IMR-90 (cell line): ENCODE measurements at regions not wholly inside any gene's neighbourhood (a gene's known extent, or its start where the extent isn't known, plus 50 kb on each side); places are given as distances from the start of the nearest gene placed in this dataset.

ENCODE experiments used
- ATAC-seq: fragments of 200-7000 bp; cut with Tn5 transposase; 2 replicates; pipeline ENCODE4 v1.9.1; 2020; ENCODE audit warnings: low read depth, mild to moderate bottlenecking, moderate library complexity
- BruUV-seq: library from RNA; stranded (reverse); fragments of 400-500 nt; replicated peaks from 2 replicates; lab custom pipeline; 2021; lab: Mats Ljungman, UMichigan
- CTCF ChIA-PET: fragments of 300-600 bp; formaldehyde crosslinking; extraction: SDS; loops from one replicate; lab custom pipeline; 2021; ENCODE audit warnings: antibody characterized with exemption; lab: Yijun Ruan, JAX
- POLR2A ChIA-PET: fragments of 300-600 bp; sonication (Branson Sonifier 250); formaldehyde crosslinking; loops from one replicate; lab custom pipeline; 2022; ENCODE audit warnings: antibody characterized with exemption; ENCODE audit not compliant: unreplicated experiment; lab: Charles Lee
- DNase-seq: peaks from one replicate; pipeline ENCODE4 v3.0.0; 2013
- H2AFZ ChIP-seq: replicated peaks from 2 replicates; pipeline ENCODE3; 2013; ENCODE audit warnings: low read length, mild to moderate bottlenecking; ENCODE audit not compliant: poor library complexity
- H2AK5ac ChIP-seq: 2 replicates; pipeline ENCODE4 v1.6.1; 2013; ENCODE audit warnings: low read depth, low read length, inconsistent platforms
- H2AK9ac ChIP-seq: replicated peaks from 2 replicates; pipeline ENCODE3; 2013; ENCODE audit warnings: mild to moderate bottlenecking, low read depth, low read length, moderate library complexity; ENCODE audit not compliant: poor library complexity
- H2BK120ac ChIP-seq: 2 replicates; pipeline ENCODE4 v1.6.1; 2013; ENCODE audit warnings: low read depth, low read length, inconsistent platforms
- H2BK15ac ChIP-seq: 3 replicates; pipeline ENCODE4 v1.6.1; 2013; ENCODE audit warnings: low read depth, low read length, inconsistent platforms
- H2BK20ac ChIP-seq: 2 replicates; pipeline ENCODE4 v1.6.1; 2013; ENCODE audit warnings: low read depth, mild to moderate bottlenecking, inconsistent platforms, low read length, moderate library complexity
- H2BK5ac ChIP-seq: 2 replicates; pipeline ENCODE4 v1.6.1; 2013; ENCODE audit warnings: mild to moderate bottlenecking, low read depth, low read length, inconsistent platforms; ENCODE audit not compliant: poor library complexity, severe bottlenecking
- H3K14ac ChIP-seq: replicated peaks from 2 replicates; pipeline ENCODE4 v1.6.1; 2013; ENCODE audit warnings: low read depth, low read length, inconsistent platforms
- H3K18ac ChIP-seq: 2 replicates; pipeline ENCODE4 v1.6.1; 2013; ENCODE audit warnings: low read depth, low read length, control low read depth
- H3K23ac ChIP-seq: 2 replicates; pipeline ENCODE4 v1.6.1; 2013; ENCODE audit warnings: low read depth, low read length, inconsistent platforms
- H3K27ac ChIP-seq: 2 replicates; pipeline ENCODE4 v1.5.1; 2013; ENCODE audit warnings: mild to moderate bottlenecking, control low read depth, low read length; ENCODE audit not compliant: insufficient read depth
- H3K27me3 ChIP-seq: 2 replicates; pipeline ENCODE4 v1.6.1; 2013; ENCODE audit warnings: low read length; ENCODE audit not compliant: control insufficient read depth, insufficient read depth
- H3K36me3 ChIP-seq: 2 replicates; pipeline ENCODE4 v1.6.1; 2013; ENCODE audit warnings: low read length, mixed read lengths; ENCODE audit not compliant: control insufficient read depth, insufficient read depth
- H3K4ac ChIP-seq: 2 replicates; pipeline ENCODE4 v1.6.1; 2013; ENCODE audit warnings: low read depth, low read length, inconsistent platforms
- H3K4me1 ChIP-seq: 2 replicates; pipeline ENCODE4 v1.6.1; 2013; ENCODE audit warnings: low read length, mixed read lengths; ENCODE audit not compliant: control insufficient read depth, insufficient read depth
- H3K4me2 ChIP-seq: 2 replicates; pipeline ENCODE4 v1.6.1; 2013; ENCODE audit warnings: low read depth, mild to moderate bottlenecking, control low read depth, low read length, moderate library complexity
- H3K4me3 ChIP-seq: 2 replicates; pipeline ENCODE4 v1.5.1; 2013; ENCODE audit warnings: low read depth, mild to moderate bottlenecking, control low read depth, low read length, moderate library complexity; ENCODE audit not compliant: insufficient read depth
- H3K56ac ChIP-seq: 2 replicates; pipeline ENCODE4 v1.6.1; 2013; ENCODE audit warnings: low read length, inconsistent platforms; ENCODE audit not compliant: insufficient read depth; ENCODE audit errors: extremely low read depth
- H3K79me1 ChIP-seq, 2 experiments: 2 replicates each; pipeline ENCODE4 v1.6.1; 2013; ENCODE audit warnings: low read length in 2 of 2, inconsistent platforms in 1 of 2, low read depth in 1 of 2
- H3K9ac ChIP-seq: 2 replicates; pipeline ENCODE4 v1.6.1; 2013; ENCODE audit warnings: low read depth, low read length, control low read depth
- H3K9me1 ChIP-seq: 2 replicates; pipeline ENCODE4 v1.6.1; 2013; ENCODE audit warnings: low read length, inconsistent platforms; ENCODE audit not compliant: insufficient read depth
- H3K9me3 ChIP-seq: 2 replicates; pipeline ENCODE4 v1.6.1; 2013; ENCODE audit warnings: low read length; ENCODE audit not compliant: control insufficient read depth, insufficient read depth
- H4K20me1 ChIP-seq: 2 replicates; pipeline ENCODE4 v1.6.1; 2013; ENCODE audit warnings: low read length, inconsistent platforms; ENCODE audit not compliant: insufficient read depth
- H4K5ac ChIP-seq: 2 replicates; pipeline ENCODE4 v1.6.1; 2013; ENCODE audit warnings: mild to moderate bottlenecking, low read depth, low read length, control low read depth
- H4K8ac ChIP-seq, 2 experiments: 2 replicates each; pipeline ENCODE4 v1.6.1; 2013; ENCODE audit warnings: low read depth in 2 of 2, low read length in 2 of 2, control low read depth in 1 of 2, inconsistent platforms in 1 of 2
- H4K91ac ChIP-seq: 2 replicates; pipeline ENCODE4 v1.6.1; 2013; ENCODE audit warnings: low read depth, low read length, inconsistent platforms; ENCODE audit not compliant: insufficient read depth
- CEBPB ChIP-seq: IDR thresholded peaks from 2 replicates; pipeline ENCODE4 v1.6.1; 2012; ENCODE audit warnings: low read depth, low read length, improper control_type of control experiment
- CHD1 ChIP-seq: IDR thresholded peaks from 2 replicates; pipeline ENCODE4 v1.6.1; 2012; ENCODE audit warnings: low read depth, low read length, improper control_type of control experiment
- MAFK ChIP-seq: IDR thresholded peaks from 2 replicates; pipeline ENCODE4 v1.6.1; 2012; ENCODE audit warnings: low read depth, low read length, improper control_type of control experiment
- NFE2L2 ChIP-seq: fragments of 150-350 bp; IDR thresholded peaks from 2 replicates; pipeline ENCODE4 v1.6.1; 2016; ENCODE audit warnings: low read depth, mild to moderate bottlenecking, low read length
- POLR2A ChIP-seq: IDR thresholded peaks from 2 replicates; pipeline ENCODE4 v1.6.1; 2012; ENCODE audit warnings: mild to moderate bottlenecking, low read depth, low read length
- RFX5 ChIP-seq: IDR thresholded peaks from 2 replicates; pipeline ENCODE4 v1.8.0; 2012; ENCODE audit warnings: low read depth, mild to moderate bottlenecking, low read length, moderate library complexity
- SMC3 ChIP-seq: fragments of 150-350 bp; IDR thresholded peaks from 2 replicates; pipeline ENCODE4 v1.6.1; 2016; ENCODE audit warnings: low read depth, mild to moderate bottlenecking, antibody characterized with exemption, low read length, moderate library complexity
- WGBS, 2 experiments: methylation state at CpG; one replicate each; pipeline versions ENCODE4 v1.1.5 to v1.1.7; 2013; ENCODE audit warnings: missing lambda C conversion rate in 2 of 2; ENCODE audit not compliant: insufficient read length in 1 of 2; ENCODE audit errors: extremely low coverage in 2 of 2; 5-methylcytosine and 5-hydroxymethylcytosine counted together
- dilution Hi-C: fragments of 300-500 bp; cut with HindIII; formaldehyde crosslinking; loops from one replicate; pipeline ENCODE4 v1.14.3; 2018; ENCODE audit warnings: low sequenced_read_pairs; ENCODE audit not compliant: unreplicated experiment
- in situ Hi-C: fragments of 300-500 bp; cut with MboI; formaldehyde crosslinking; loops from 3 replicates; pipeline ENCODE4 v1.14.3; 2019; ENCODE audit warnings: low sequenced_read_pairs, inconsistent platforms, mixed read lengths
- intact Hi-C: fragments of 100-400 bp; cut with micrococcal nuclease; formaldehyde crosslinking; loops from 2 replicates; pipeline ENCODE4 v1.10.0; 2022
- TF ChIP-seq, protein P1 (sequence below): conservative IDR thresholded peaks from 2 replicates; pipeline ENCODE4 v1.5.1; 2012; ENCODE audit warnings: mild to moderate bottlenecking, low read depth, low read length, improper control_type of control experiment

DNA sequence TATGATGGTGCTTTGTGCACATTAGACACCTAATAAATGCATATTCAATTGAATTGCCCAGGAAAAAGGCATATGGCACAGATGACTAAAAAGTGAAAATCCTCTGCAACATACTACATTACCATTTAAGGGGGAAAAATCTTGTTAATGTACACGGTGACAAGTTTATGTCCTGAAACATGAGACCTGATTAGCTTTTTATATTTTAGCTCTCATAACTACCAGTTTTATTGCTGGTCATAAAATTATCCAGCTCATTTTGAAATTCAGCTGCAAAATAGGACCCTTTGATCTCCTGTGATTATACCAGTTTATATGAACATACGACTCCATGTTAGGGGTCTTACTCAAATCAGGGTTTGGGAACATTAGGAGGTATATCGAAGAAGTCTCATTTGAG is 684.6 kb upstream of the CCDC54 start:
- H2BK120ac ChIP-seq = no peak overlapping the region
- in situ Hi-C loops = no loop called here

More for the DNA sequence above, 684.6 kb upstream of the CCDC54 start:
- no peak overlapping the region for H3K56ac ChIP-seq
- no peaks in the 10 kb centered on the region for H3K79me1 ChIP-seq
- no peaks in the 10 kb centered on the region for H3K9me1 ChIP-seq
- intact Hi-C loops (no loop called here), dilution Hi-C loops (no loop called here)
- H2BK15ac ChIP-seq = no peak overlapping the region
- no peak overlapping the region for H3K4ac ChIP-seq
- no peaks in the 10 kb centered on the region for H3K4me1 ChIP-seq
- no peak overlapping the region for H2AFZ ChIP-seq
- H4K8ac ChIP-seq = no peak overlapping the region
- no peak overlapping the region for H4K5ac ChIP-seq
- H3K4me3 ChIP-seq = no peak overlapping the region
- ChIA-PET POLR2A (interaction anchor here (0.6 kb wide), 1 partner anchor 97 kb away, joined by 3 read pairs; no protein-coding TSS in a partner anchor), CTCF (no interaction called here)
- ATAC-seq (no peak), DNase-seq (no peak)
- WGBS, 2 experiments = no CpG with 5 or more reads among the region's 3 CpGs
- H3K9ac ChIP-seq = no peak overlapping the region
- no peak overlapping the region for H2BK20ac ChIP-seq
- H2AK9ac ChIP-seq = no peak overlapping the region
- no peaks in the 10 kb centered on the region for H3K27me3 ChIP-seq
- H3K36me3 ChIP-seq = no peaks in the 10 kb centered on the region
- no peak overlapping the region for H3K14ac ChIP-seq
- no peak overlapping the region for H2AK5ac ChIP-seq
- no TSS peak for BruUV-seq
- H3K23ac ChIP-seq = no peak overlapping the region
- TF ChIP-seq POLR2A (no peak), SMC3 (no peak), CEBPB (no peak), MAFK (no peak), NFE2L2 (no peak), CHD1 (no peak), RFX5 (no peak)
- TF ChIP-seq, protein P1, sequence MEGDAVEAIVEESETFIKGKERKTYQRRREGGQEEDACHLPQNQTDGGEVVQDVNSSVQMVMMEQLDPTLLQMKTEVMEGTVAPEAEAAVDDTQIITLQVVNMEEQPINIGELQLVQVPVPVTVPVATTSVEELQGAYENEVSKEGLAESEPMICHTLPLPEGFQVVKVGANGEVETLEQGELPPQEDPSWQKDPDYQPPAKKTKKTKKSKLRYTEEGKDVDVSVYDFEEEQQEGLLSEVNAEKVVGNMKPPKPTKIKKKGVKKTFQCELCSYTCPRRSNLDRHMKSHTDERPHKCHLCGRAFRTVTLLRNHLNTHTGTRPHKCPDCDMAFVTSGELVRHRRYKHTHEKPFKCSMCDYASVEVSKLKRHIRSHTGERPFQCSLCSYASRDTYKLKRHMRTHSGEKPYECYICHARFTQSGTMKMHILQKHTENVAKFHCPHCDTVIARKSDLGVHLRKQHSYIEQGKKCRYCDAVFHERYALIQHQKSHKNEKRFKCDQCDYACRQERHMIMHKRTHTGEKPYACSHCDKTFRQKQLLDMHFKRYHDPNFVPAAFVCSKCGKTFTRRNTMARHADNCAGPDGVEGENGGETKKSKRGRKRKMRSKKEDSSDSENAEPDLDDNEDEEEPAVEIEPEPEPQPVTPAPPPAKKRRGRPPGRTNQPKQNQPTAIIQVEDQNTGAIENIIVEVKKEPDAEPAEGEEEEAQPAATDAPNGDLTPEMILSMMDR = no peak
- no peaks in the 10 kb centered on the region for H4K20me1 ChIP-seq
- H3K27ac ChIP-seq = no peak overlapping the region
- H2BK5ac ChIP-seq = no peak overlapping the region
- H3K18ac ChIP-seq = no peak overlapping the region
- H4K91ac ChIP-seq = no peak overlapping the region
- no peak overlapping the region for H3K4me2 ChIP-seq
- no peaks in the 10 kb centered on the region for H3K9me3 ChIP-seq
